K562 (cell line): ENCODE measurements at regions not wholly inside any gene's neighbourhood (a gene's known extent, or its start where the extent isn't known, plus 50 kb on each side); places are given as distances from the start of the nearest gene placed in this dataset.

Source experiments
- ATAC-seq: fragments of 200-7000 bp; cut with Tn5 transposase; 3 replicates; pipeline ENCODE4 v1.9.1; 2020; ENCODE audit warnings: moderate library complexity
- BruUV-seq: library from RNA; stranded (reverse); fragments of 400-500 nt; replicated peaks from 2 replicates; lab custom pipeline; 2021; lab: Mats Ljungman, UMichigan
- CTCF ChIA-PET: fragments of 300-600 bp; formaldehyde crosslinking; extraction: SDS; loops from one replicate; lab custom pipeline; 2021; ENCODE audit warnings: low intra/inter-chr PET ratio; lab: Yijun Ruan, JAX
- POLR2A ChIA-PET: fragments of 300-600, 350-650 bp; sonication (Branson Sonifier 250); formaldehyde crosslinking; extraction: SDS; loops from one replicate; lab custom pipeline; 2021; ENCODE audit warnings: antibody characterized with exemption, inconsistent platforms; lab: Yijun Ruan, JAX
- DNase-seq, 4 experiments: peaks; one replicate each; pipeline versions ENCODE4 v3.0.0 to v3.0.0-alpha.2; 2011 to 2018; ENCODE audit warnings: low spot score in 3 of 4, mixed read lengths in 3 of 4; ENCODE audit errors: extremely low read depth in 1 of 4
- FAIRE-seq: peaks from 2 replicates; lab custom pipeline; 2011; peaks lifted over from hg19 to GRCh38; lab: Jason Lieb, UNC
- H2AFZ ChIP-seq: 2 replicates; pipeline ENCODE4 v1.6.0; 2011; ENCODE audit warnings: low read depth, low read length, control low read depth, inconsistent platforms
- H3K27ac ChIP-seq: fragments of 200-600 bp; 3 replicates; pipeline ENCODE4 v1.8.0; 2011; ENCODE audit warnings: low read depth, mild to moderate bottlenecking, control low read depth, inconsistent platforms, low read length, moderate library complexity, mixed read lengths; ENCODE audit errors: extremely low read depth
- H3K27me3 ChIP-seq, 2 experiments: fragments of 300-600 bp in 1 of 2; 2 replicates in 1 of 2; 3 replicates in 1 of 2; pipeline versions ENCODE4 v1.6.0 to v1.8.0; 2011; ENCODE audit warnings: inconsistent platforms in 2 of 2, low read length in 2 of 2, mild to moderate bottlenecking in 1 of 2, mixed read lengths in 1 of 2, moderate library complexity in 1 of 2; ENCODE audit not compliant: control insufficient read depth in 2 of 2, insufficient read depth in 2 of 2
- H3K36me3 ChIP-seq: fragments of 300-600 bp; 3 replicates; pipeline ENCODE4 v1.8.0; 2011; ENCODE audit warnings: mild to moderate bottlenecking, low read length, inconsistent platforms; ENCODE audit not compliant: control insufficient read depth, insufficient read depth
- H3K4me1 ChIP-seq, 2 experiments: fragments of 200-600 bp in 1 of 2; replicated peaks in 1 of 2; 2 replicates in 1 of 2; 3 replicates in 1 of 2; pipeline versions ENCODE4 v1.5.1 to v1.8.0; 2011; ENCODE audit warnings: inconsistent platforms in 2 of 2, low read length in 2 of 2, mild to moderate bottlenecking in 1 of 2, mixed read lengths in 1 of 2, moderate library complexity in 1 of 2; ENCODE audit not compliant: control insufficient read depth in 2 of 2, insufficient read depth in 2 of 2
- H3K4me2 ChIP-seq: 2 replicates; pipeline ENCODE4 v1.6.1; 2011; ENCODE audit warnings: low read length, control low read depth, inconsistent platforms, mixed read lengths; ENCODE audit not compliant: insufficient read depth
- H3K4me3 ChIP-seq: fragments of 200-600 bp; sonication (generic), shearing (Covaris generic); 2 replicates; pipeline ENCODE4 v1.5.1; 2016; ENCODE audit warnings: control low read depth, inconsistent platforms
- H3K79me2 ChIP-seq: fragments of 200-600 bp; 3 replicates; pipeline ENCODE4 v1.8.0; 2011; ENCODE audit warnings: low read length, inconsistent platforms; ENCODE audit not compliant: control insufficient read depth, insufficient read depth
- H3K9ac ChIP-seq, 2 experiments: 2 replicates each; pipeline versions ENCODE4 v1.6.0 to v1.6.1; 2011; ENCODE audit warnings: low read depth in 2 of 2, low read length in 2 of 2, control low read depth in 1 of 2, inconsistent platforms in 1 of 2, mild to moderate bottlenecking in 1 of 2, mixed read lengths in 1 of 2; ENCODE audit not compliant: insufficient read depth in 1 of 2
- H3K9me1 ChIP-seq: one replicate; pipeline ENCODE4 v1.6.0; 2011; ENCODE audit warnings: inconsistent platforms, mild to moderate bottlenecking, low read length, moderate library complexity; ENCODE audit not compliant: control insufficient read depth, insufficient read depth
- H3K9me3 ChIP-seq: replicated peaks from 2 replicates; pipeline ENCODE4 v1.5.1; 2011; ENCODE audit warnings: low read depth, low read length, inconsistent platforms; ENCODE audit not compliant: control insufficient read depth, insufficient read depth
- H4K20me1 ChIP-seq: replicated peaks from 2 replicates; pipeline ENCODE4 v1.6.1; 2011; ENCODE audit warnings: low read length, inconsistent platforms, mixed read lengths; ENCODE audit not compliant: control insufficient read depth, insufficient read depth
- MBD1 ChIP-seq: fragments of 250-450 bp; sonication (Bioruptor Pico); IDR thresholded peaks from 2 replicates; pipeline ENCODE4 v1.8.0; 2022; ENCODE audit warnings: inconsistent platforms
- MEIS2 ChIP-seq: fragments of 450-650 bp; IDR thresholded peaks from 2 replicates; pipeline ENCODE4 v1.6.1; 2014; ENCODE audit warnings: mild to moderate bottlenecking; ENCODE audit not compliant: partially characterized antibody
- MIER1 ChIP-seq: fragments of 450-650 bp; IDR thresholded peaks from 2 replicates; pipeline ENCODE4 v1.6.1; 2016; ENCODE audit warnings: antibody characterized with exemption, mild to moderate bottlenecking, low read depth
- SAFB ChIP-seq: fragments of 200-400 bp; formaldehyde crosslinking; IDR thresholded peaks from 2 replicates; pipeline ENCODE4 v1.6.1; 2017; ENCODE audit warnings: low read depth, low read length, borderline replicate concordance
- WHSC1 ChIP-seq: IDR thresholded peaks from one replicate; pipeline ENCODE4 v1.6.1; 2012; ENCODE audit warnings: low read length, control low read depth, inconsistent platforms
- ZBTB26 ChIP-seq: fragments of 450-650 bp; formaldehyde crosslinking; IDR thresholded peaks from 2 replicates; pipeline ENCODE4 v1.4.0; 2022; ENCODE audit warnings: missing genetic modification characterization
- ZNF707 ChIP-seq: fragments of 250-450 bp; sonication (Bioruptor Pico); conservative IDR thresholded peaks from 2 replicates; pipeline ENCODE4 v1.8.0; 2022; ENCODE audit warnings: inconsistent platforms, mild to moderate bottlenecking, moderate library complexity
- WGBS: fragments of 100-300 bp; shearing (Covaris generic); methylation state at CpG from one replicate; pipeline ENCODE4 v1.1.6; 2016; ENCODE audit warnings: low coverage, mixed read lengths; ENCODE audit not compliant: insufficient coverage; ENCODE audit errors: missing lambda C conversion rate; 5-methylcytosine and 5-hydroxymethylcytosine counted together
- in situ Hi-C: fragments of 300-500 bp; cut with MboI; formaldehyde crosslinking; loops from 4 replicates; pipeline ENCODE4 v1.15.0; 2018; ENCODE audit warnings: inconsistent platforms, mixed read lengths
- intact Hi-C: fragments of 100-400 bp; cut with micrococcal nuclease; formaldehyde crosslinking; loops from 2 replicates; pipeline ENCODE4 v1.14.2; 2022
- TF ChIP-seq, protein P1 (sequence below), 2 experiments: IDR thresholded peaks in 1 of 2; conservative IDR thresholded peaks in 1 of 2; 2 replicates each; pipeline ENCODE4 v1.6.1; 2016; ENCODE audit warnings: low read depth in 2 of 2, mild to moderate bottlenecking in 1 of 2, missing compliant biosample characterization in 1 of 2, missing genetic modification characterization in 1 of 2, moderate library complexity in 1 of 2
- TF ChIP-seq, protein P2 (sequence below): sonication (generic); formaldehyde crosslinking; IDR thresholded peaks from 2 replicates; pipeline ENCODE4 v1.8.0; 2022; ENCODE audit warnings: mild to moderate bottlenecking, missing genetic modification reagents

GRCh38 chr2:138312061-138312460, 189.5 kb upstream of the SPOPL start:
- no peak overlapping the region for H3K9ac ChIP-seq
- BruUV-seq, result no TSS peak
- H3K4me1 ChIP-seq, result no peaks in the 10 kb centered on the region
- H3K9me1 ChIP-seq, result no peaks in the 10 kb centered on the region
- no peak overlapping the region for H3K4me2 ChIP-seq
- H4K20me1 ChIP-seq, result no peaks in the 10 kb centered on the region
- no peaks in the 10 kb centered on the region for H3K79me2 ChIP-seq
- H3K36me3 ChIP-seq, result no peaks in the 10 kb centered on the region
- no peak overlapping the region for H2AFZ ChIP-seq
- intact Hi-C loops, result no loop called here
- ATAC-seq (no peak), FAIRE-seq (no peak), DNase-seq (peak in 1 of 4 experiments; percentile 6)
- ChIA-PET CTCF (no interaction called here), POLR2A (no interaction called here)
- H3K9me3 ChIP-seq, result no peaks in the 10 kb centered on the region
- H3K27me3 ChIP-seq, result no peaks in the 10 kb centered on the region
- H3K4me3 ChIP-seq, result no peak overlapping the region
- WGBS, result 4% methylated on average over 4 of the region's 4 CpGs
- no peak for TF ChIP-seq WHSC1
- TF ChIP-seq MIER1, result no peak
- peak; percentile 30 for TF ChIP-seq MEIS2
- TF ChIP-seq, protein P1, sequence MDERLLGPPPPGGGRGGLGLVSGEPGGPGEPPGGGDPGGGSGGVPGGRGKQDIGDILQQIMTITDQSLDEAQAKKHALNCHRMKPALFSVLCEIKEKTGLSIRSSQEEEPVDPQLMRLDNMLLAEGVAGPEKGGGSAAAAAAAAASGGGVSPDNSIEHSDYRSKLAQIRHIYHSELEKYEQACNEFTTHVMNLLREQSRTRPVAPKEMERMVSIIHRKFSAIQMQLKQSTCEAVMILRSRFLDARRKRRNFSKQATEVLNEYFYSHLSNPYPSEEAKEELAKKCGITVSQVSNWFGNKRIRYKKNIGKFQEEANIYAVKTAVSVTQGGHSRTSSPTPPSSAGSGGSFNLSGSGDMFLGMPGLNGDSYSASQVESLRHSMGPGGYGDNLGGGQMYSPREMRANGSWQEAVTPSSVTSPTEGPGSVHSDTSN (CRISPR knock-in tag; IDR thresholded peaks at IDR 0.05; ENCODE audit: low read depth), result no peak
- TF ChIP-seq, protein P1 (tag; conservative IDR thresholded peaks at IDR 0.05; ENCODE audit: low read depth), result 0 out of 2 replicates have a peak, but pooled peaks have one; percentile 14
- TF ChIP-seq MBD1 (CRISPR knock-in tag), result no peak
- no peak for TF ChIP-seq ZBTB26 (CRISPR knock-in tag)
- TF ChIP-seq ZNF707 (CRISPR knock-in tag), result no peak
- TF ChIP-seq, protein P2, sequence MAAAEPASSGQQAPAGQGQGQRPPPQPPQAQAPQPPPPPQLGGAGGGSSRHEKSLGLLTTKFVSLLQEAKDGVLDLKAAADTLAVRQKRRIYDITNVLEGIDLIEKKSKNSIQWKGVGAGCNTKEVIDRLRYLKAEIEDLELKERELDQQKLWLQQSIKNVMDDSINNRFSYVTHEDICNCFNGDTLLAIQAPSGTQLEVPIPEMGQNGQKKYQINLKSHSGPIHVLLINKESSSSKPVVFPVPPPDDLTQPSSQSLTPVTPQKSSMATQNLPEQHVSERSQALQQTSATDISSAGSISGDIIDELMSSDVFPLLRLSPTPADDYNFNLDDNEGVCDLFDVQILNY, result no peak
- TF ChIP-seq SAFB, result no peak
- in situ Hi-C loops, result no loop called here
- H3K27ac ChIP-seq, result no peak overlapping the region
